ENCODE measurements at regions not wholly inside any gene's neighbourhood (a gene's known extent, or its start where the extent isn't known, plus 50 kb on each side); places are given as distances from the start of the nearest gene placed in this dataset.
A peak's percentile ranks its signal among the peaks of the same experiment; 100 is the strongest.
"Not testable (repeated sequence)": the region's sequence is repeated elsewhere in the genome, so short reads cannot be mapped to it uniquely, and the experiment has no call there.

GRCh38 chr13:66154976-66155375, 1075.2 kb downstream of the PCDH9 start:
- DNase-seq: peak; percentile 2

GRCh38 chr13:66154354-66154753, 1075.8 kb downstream of the PCDH9 start:
- Mint-ChIP-seq H3K9me3 (no peaks in the 10 kb centered on the region), H3K36me3 (ENCODE audit: low read depth) (no peaks in the 10 kb centered on the region), H3K4me1 (ENCODE audit: low read depth) (peaks cover 16% of the 10 kb centered on the region; the same call in 1 of the 2 replicates), H3K27me3 (ENCODE audit: insufficient read depth) (no peaks in the 10 kb centered on the region), H3K4me3 (no peak overlapping the region), H3K27ac (no peak overlapping the region)
- TF ChIP-seq CTCF (IDR thresholded peaks at IDR 0.05): no peak
- no peak for DNase-seq

More at GRCh38 chr13:66154976-66155375, 1075.2 kb downstream of the PCDH9 start:
- Mint-ChIP-seq H3K36me3 (ENCODE audit: low read depth) (no peaks in the 10 kb centered on the region), H3K4me1 (ENCODE audit: low read depth) (peaks cover 16% of the 10 kb centered on the region; the same call in 1 of the 2 replicates), H3K4me3 (no peak overlapping the region), H3K27ac (no peak overlapping the region), H3K27me3 (ENCODE audit: insufficient read depth) (no peaks in the 10 kb centered on the region), H3K9me3 (no peaks in the 10 kb centered on the region)
- TF ChIP-seq CTCF (IDR thresholded peaks at IDR 0.05): no peak

GRCh38 chr13:66152596-66152995, 1077.5 kb downstream of the PCDH9 start:
- Mint-ChIP-seq H3K27ac (no peak overlapping the region), H3K27me3 (ENCODE audit: insufficient read depth) (no peaks in the 10 kb centered on the region), H3K4me3 (no peak overlapping the region), H3K36me3 (ENCODE audit: low read depth) (no peaks in the 10 kb centered on the region), H3K9me3 (no peaks in the 10 kb centered on the region), H3K4me1 (ENCODE audit: low read depth) (peaks cover 22% of the 10 kb centered on the region)
- DNase-seq: no peak
- no peak for TF ChIP-seq CTCF (IDR thresholded peaks at IDR 0.05)

GRCh38 chr13:66144357-66144756, 1085.8 kb downstream of the PCDH9 start:
- not testable (repeated sequence) for DNase-seq; H3K27me3 Mint-ChIP-seq (ENCODE audit: insufficient read depth); H3K27ac Mint-ChIP-seq; H3K36me3 Mint-ChIP-seq (ENCODE audit: low read depth); H3K4me3 Mint-ChIP-seq; H3K9me3 Mint-ChIP-seq
- peaks cover 18% of the 10 kb centered on the region for H3K4me1 Mint-ChIP-seq (ENCODE audit: low read depth)

- no peak overlapping the region for H3K4me3 Mint-ChIP-seq
- H3K9me3 Mint-ChIP-seq: no peaks in the 10 kb centered on the region
- no peak for DNase-seq
- no peak overlapping the region for H3K27ac Mint-ChIP-seq
- no peak for TF ChIP-seq CTCF (IDR thresholded peaks at IDR 0.05)
- peaks cover 20% of the 10 kb centered on the region for H3K4me1 Mint-ChIP-seq (ENCODE audit: low read depth)
- H3K36me3 Mint-ChIP-seq (ENCODE audit: low read depth): no peaks in the 10 kb centered on the region
- no peaks in the 10 kb centered on the region for H3K27me3 Mint-ChIP-seq (ENCODE audit: insufficient read depth)
Measured at GRCh38 chr13:66139701-66140100, 1090.4 kb downstream of the PCDH9 start.

- no peak for TF ChIP-seq CTCF (IDR thresholded peaks at IDR 0.05)
- Mint-ChIP-seq H3K36me3 (ENCODE audit: low read depth) (no peaks in the 10 kb centered on the region), H3K4me1 (ENCODE audit: low read depth) (peaks cover 20% of the 10 kb centered on the region), H3K27me3 (ENCODE audit: insufficient read depth) (no peaks in the 10 kb centered on the region), H3K27ac (no peak overlapping the region), H3K4me3 (no peak overlapping the region), H3K9me3 (no peaks in the 10 kb centered on the region)
- no peak for DNase-seq
Measured at GRCh38 chr13:66139250-66139649, 1090.9 kb downstream of the PCDH9 start.
